Neural progenitor cell (in vitro differentiated cells): ENCODE measurements at regions not wholly inside any gene's neighbourhood (a gene's known extent, or its start where the extent isn't known, plus 50 kb on each side); places are given as distances from the start of the nearest gene placed in this dataset.

Source experiments
- EZH2phosphoT487 ChIP-seq: fragments of 200-600 bp; sonication (generic); IDR thresholded peaks from 2 replicates; pipeline ENCODE4 v1.6.1; 2017; ENCODE audit warnings: antibody characterized with exemption
- TF ChIP-seq, protein P1 (sequence below): fragments of 200-600 bp; sonication (generic); IDR thresholded peaks from 2 replicates; pipeline ENCODE4 v1.5.1; 2017; ENCODE audit warnings: antibody characterized with exemption, mild to moderate bottlenecking

- TF ChIP-seq, protein P1, sequence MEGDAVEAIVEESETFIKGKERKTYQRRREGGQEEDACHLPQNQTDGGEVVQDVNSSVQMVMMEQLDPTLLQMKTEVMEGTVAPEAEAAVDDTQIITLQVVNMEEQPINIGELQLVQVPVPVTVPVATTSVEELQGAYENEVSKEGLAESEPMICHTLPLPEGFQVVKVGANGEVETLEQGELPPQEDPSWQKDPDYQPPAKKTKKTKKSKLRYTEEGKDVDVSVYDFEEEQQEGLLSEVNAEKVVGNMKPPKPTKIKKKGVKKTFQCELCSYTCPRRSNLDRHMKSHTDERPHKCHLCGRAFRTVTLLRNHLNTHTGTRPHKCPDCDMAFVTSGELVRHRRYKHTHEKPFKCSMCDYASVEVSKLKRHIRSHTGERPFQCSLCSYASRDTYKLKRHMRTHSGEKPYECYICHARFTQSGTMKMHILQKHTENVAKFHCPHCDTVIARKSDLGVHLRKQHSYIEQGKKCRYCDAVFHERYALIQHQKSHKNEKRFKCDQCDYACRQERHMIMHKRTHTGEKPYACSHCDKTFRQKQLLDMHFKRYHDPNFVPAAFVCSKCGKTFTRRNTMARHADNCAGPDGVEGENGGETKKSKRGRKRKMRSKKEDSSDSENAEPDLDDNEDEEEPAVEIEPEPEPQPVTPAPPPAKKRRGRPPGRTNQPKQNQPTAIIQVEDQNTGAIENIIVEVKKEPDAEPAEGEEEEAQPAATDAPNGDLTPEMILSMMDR, result no peak
- TF ChIP-seq EZH2phosphoT487, result no peak
Observed at GRCh38 chr2:216768908-216769411, 73.6 kb upstream of the IGFBP5 start.
